H1 (cell line): ENCODE measurements at regions not wholly inside any gene's neighbourhood (a gene's known extent, or its start where the extent isn't known, plus 50 kb on each side); places are given as distances from the start of the nearest gene placed in this dataset.

ENCODE experiments used
- ASH2L ChIP-seq: fragments of 200-600, 300-600 bp; sonication (generic); IDR thresholded peaks from one replicate; pipeline ENCODE4 v1.7.1; 2017; ENCODE audit warnings: low read length
- ATF2 ChIP-seq: IDR thresholded peaks from 2 replicates; pipeline ENCODE4 v1.6.1; 2012; ENCODE audit warnings: low read length, inconsistent platforms

GRCh38 chr4:57309658-57310057 lies 199.5 kb upstream of the IGFBP7 start (continued):
- no peak for TF ChIP-seq ATF2
- no peak for TF ChIP-seq ASH2L
